ENCODE measurements at regions not wholly inside any gene's neighbourhood (a gene's known extent, or its start where the extent isn't known, plus 50 kb on each side); places are given as distances from the start of the nearest gene placed in this dataset.

DNA sequence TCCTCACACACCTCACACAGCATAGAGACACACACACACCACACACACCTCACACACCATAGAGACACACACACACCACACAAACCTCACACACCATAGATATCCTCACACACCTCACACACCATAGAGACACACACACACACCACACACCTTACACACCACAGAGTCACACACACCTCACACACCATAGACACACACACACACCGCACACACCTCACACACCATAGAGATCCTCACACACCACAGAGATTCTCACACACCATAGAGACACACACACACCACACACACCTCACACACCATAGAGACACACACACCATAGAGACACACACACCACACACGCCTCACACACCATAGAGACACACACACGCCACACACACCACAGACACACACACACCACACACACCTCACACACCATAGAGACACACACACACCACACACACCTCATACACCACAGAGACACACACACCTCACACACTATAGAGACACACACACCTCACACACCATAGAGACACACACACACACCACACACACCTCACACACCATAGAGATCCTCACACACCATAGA lies 270.6 kb downstream of the CYRIA start:
- Histone ChIP-seq H3K4me1 (ENCODE audit: control insufficient read depth in 4 of 4, insufficient read depth in 4 of 4, low read length in 3 of 4) (no peaks in the 10 kb centered on the region), H3K27ac (ENCODE audit: low read depth in 1 of 2, low read length in 2 of 2) (no peak overlapping the region), H3K9me3 (ENCODE audit: control insufficient read depth in 4 of 4, low read length in 3 of 4) (no peaks in the 10 kb centered on the region), H3K9ac (ENCODE audit: low read depth in 1 of 2, low read length in 2 of 2) (no peak overlapping the region), H3K36me3 (ENCODE audit: control insufficient read depth in 4 of 4, insufficient read depth in 3 of 4, low read depth in 1 of 4, low read length in 3 of 4) (no peaks in the 10 kb centered on the region), H3K27me3 (ENCODE audit: control insufficient read depth in 4 of 4, insufficient read depth in 4 of 4, low read length in 3 of 4) (no peaks in the 10 kb centered on the region), H3K4me3 (ENCODE audit: low read depth in 1 of 3, low read length in 3 of 3) (no peak overlapping the region)
- 62% methylated on average over 3 of the region's 3 CpGs for WGBS
- DNase-seq (ENCODE audit: low spot score): no peak
- TF ChIP-seq, protein P1, sequence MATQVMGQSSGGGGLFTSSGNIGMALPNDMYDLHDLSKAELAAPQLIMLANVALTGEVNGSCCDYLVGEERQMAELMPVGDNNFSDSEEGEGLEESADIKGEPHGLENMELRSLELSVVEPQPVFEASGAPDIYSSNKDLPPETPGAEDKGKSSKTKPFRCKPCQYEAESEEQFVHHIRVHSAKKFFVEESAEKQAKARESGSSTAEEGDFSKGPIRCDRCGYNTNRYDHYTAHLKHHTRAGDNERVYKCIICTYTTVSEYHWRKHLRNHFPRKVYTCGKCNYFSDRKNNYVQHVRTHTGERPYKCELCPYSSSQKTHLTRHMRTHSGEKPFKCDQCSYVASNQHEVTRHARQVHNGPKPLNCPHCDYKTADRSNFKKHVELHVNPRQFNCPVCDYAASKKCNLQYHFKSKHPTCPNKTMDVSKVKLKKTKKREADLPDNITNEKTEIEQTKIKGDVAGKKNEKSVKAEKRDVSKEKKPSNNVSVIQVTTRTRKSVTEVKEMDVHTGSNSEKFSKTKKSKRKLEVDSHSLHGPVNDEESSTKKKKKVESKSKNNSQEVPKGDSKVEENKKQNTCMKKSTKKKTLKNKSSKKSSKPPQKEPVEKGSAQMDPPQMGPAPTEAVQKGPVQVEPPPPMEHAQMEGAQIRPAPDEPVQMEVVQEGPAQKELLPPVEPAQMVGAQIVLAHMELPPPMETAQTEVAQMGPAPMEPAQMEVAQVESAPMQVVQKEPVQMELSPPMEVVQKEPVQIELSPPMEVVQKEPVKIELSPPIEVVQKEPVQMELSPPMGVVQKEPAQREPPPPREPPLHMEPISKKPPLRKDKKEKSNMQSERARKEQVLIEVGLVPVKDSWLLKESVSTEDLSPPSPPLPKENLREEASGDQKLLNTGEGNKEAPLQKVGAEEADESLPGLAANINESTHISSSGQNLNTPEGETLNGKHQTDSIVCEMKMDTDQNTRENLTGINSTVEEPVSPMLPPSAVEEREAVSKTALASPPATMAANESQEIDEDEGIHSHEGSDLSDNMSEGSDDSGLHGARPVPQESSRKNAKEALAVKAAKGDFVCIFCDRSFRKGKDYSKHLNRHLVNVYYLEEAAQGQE (IDR thresholded peaks at IDR 0.05): no peak

DNA sequence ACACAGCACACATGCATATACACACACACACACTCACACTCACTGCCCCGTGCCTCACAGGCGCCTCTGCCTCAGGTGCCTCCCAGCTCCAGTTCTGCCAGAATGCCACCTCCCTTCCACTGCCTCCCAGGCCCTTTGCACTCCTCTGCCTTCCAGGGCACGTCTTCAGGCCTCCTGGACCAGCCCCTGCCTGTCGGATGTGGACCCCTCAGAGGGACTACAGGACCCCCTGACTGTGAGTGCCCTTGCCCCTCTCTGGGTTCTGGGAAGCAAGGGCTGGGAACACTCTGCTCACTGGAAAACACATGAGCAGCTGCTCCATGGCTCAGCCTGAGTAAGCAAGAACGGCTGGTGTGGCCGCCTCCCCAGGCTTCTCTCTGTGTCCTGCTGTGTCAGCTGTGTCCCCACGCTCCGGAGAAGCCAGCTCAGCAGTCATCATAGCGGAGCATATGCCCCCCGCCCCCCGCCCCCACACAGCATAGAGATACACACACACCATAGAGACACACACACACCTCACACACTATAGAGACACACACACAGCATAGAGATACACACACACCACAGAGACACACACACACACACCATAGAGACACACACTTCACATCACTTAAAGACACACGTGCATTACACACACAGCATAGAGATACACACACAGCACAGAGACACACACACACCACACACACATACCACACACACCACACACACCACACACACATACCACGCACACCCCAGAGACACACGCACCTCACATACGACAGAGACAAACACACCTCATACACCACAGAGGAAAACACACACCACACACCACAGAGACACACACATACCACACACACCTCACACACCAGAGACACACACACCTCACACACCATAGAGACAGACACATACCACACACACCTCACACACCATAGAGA lies 271.3 kb downstream of the CYRIA start:
- TF ChIP-seq EGR1 (IDR thresholded peaks at IDR 0.05; ENCODE audit: low read depth in 2 of 2): no peak
- TF ChIP-seq HNF4G (IDR thresholded peaks at IDR 0.05): no peak
- TF ChIP-seq, protein P2, sequence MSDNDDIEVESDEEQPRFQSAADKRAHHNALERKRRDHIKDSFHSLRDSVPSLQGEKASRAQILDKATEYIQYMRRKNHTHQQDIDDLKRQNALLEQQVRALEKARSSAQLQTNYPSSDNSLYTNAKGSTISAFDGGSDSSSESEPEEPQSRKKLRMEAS (IDR thresholded peaks at IDR 0.05): no peak
- TF ChIP-seq, protein P3, sequence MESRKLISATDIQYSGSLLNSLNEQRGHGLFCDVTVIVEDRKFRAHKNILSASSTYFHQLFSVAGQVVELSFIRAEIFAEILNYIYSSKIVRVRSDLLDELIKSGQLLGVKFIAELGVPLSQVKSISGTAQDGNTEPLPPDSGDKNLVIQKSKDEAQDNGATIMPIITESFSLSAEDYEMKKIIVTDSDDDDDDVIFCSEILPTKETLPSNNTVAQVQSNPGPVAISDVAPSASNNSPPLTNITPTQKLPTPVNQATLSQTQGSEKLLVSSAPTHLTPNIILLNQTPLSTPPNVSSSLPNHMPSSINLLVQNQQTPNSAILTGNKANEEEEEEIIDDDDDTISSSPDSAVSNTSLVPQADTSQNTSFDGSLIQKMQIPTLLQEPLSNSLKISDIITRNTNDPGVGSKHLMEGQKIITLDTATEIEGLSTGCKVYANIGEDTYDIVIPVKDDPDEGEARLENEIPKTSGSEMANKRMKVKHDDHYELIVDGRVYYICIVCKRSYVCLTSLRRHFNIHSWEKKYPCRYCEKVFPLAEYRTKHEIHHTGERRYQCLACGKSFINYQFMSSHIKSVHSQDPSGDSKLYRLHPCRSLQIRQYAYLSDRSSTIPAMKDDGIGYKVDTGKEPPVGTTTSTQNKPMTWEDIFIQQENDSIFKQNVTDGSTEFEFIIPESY (IDR thresholded peaks at IDR 0.05): no peak
- no peak for TF ChIP-seq TAF1 (conservative IDR thresholded peaks at IDR 0.05)
- TF ChIP-seq, protein P4, sequence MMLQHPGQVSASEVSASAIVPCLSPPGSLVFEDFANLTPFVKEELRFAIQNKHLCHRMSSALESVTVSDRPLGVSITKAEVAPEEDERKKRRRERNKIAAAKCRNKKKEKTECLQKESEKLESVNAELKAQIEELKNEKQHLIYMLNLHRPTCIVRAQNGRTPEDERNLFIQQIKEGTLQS (IDR thresholded peaks at IDR 0.05): no peak
- TF ChIP-seq RAD21 (IDR thresholded peaks at IDR 0.05): no peak
- no peak for TF ChIP-seq SP1 (IDR thresholded peaks at IDR 0.05)
- TF ChIP-seq FOXA2 (IDR thresholded peaks at IDR 0.05): no peak
- TF ChIP-seq GABPA (IDR thresholded peaks at IDR 0.05 in 1 of 2, conservative IDR thresholded peaks at IDR 0.05 in 1 of 2): no peak
- no peak for TF ChIP-seq FOXA1 (IDR thresholded peaks at IDR 0.05)
- TF ChIP-seq YY1 (IDR thresholded peaks at IDR 0.05): no peak
- TF ChIP-seq, protein P5, sequence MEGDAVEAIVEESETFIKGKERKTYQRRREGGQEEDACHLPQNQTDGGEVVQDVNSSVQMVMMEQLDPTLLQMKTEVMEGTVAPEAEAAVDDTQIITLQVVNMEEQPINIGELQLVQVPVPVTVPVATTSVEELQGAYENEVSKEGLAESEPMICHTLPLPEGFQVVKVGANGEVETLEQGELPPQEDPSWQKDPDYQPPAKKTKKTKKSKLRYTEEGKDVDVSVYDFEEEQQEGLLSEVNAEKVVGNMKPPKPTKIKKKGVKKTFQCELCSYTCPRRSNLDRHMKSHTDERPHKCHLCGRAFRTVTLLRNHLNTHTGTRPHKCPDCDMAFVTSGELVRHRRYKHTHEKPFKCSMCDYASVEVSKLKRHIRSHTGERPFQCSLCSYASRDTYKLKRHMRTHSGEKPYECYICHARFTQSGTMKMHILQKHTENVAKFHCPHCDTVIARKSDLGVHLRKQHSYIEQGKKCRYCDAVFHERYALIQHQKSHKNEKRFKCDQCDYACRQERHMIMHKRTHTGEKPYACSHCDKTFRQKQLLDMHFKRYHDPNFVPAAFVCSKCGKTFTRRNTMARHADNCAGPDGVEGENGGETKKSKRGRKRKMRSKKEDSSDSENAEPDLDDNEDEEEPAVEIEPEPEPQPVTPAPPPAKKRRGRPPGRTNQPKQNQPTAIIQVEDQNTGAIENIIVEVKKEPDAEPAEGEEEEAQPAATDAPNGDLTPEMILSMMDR (IDR thresholded peaks at IDR 0.05; ENCODE audit: low read depth, low read length, missing input control): no peak
- TF ChIP-seq, protein P1 (IDR thresholded peaks at IDR 0.05): no peak
- TF ChIP-seq JUND (IDR thresholded peaks at IDR 0.05): no peak
- TF ChIP-seq NR2F2 (IDR thresholded peaks at IDR 0.05): no peak
- no peaks in the 10 kb centered on the region for H3K4me1 ChIP-seq (ENCODE audit: control insufficient read depth in 4 of 4, insufficient read depth in 4 of 4, low read length in 3 of 4)
- H3K36me3 ChIP-seq (ENCODE audit: control insufficient read depth in 4 of 4, insufficient read depth in 3 of 4, low read depth in 1 of 4, low read length in 3 of 4): no peaks in the 10 kb centered on the region
- no peak for DNase-seq (ENCODE audit: low spot score)
- H3K9ac ChIP-seq (ENCODE audit: low read depth in 1 of 2, low read length in 2 of 2): no peak overlapping the region
- H3K27ac ChIP-seq (ENCODE audit: low read depth in 1 of 2, low read length in 2 of 2): no peak overlapping the region
- no peaks in the 10 kb centered on the region for H3K27me3 ChIP-seq (ENCODE audit: control insufficient read depth in 4 of 4, insufficient read depth in 4 of 4, low read length in 3 of 4)
- 61% methylated on average over 15 of the region's 15 CpGs for WGBS
- H3K4me3 ChIP-seq (ENCODE audit: low read depth in 1 of 3, low read length in 3 of 3): no peak overlapping the region
- H3K9me3 ChIP-seq (ENCODE audit: control insufficient read depth in 4 of 4, low read length in 3 of 4): no peaks in the 10 kb centered on the region
